ENCODE measurements at regions not wholly inside any gene's neighbourhood (a gene's known extent, or its start where the extent isn't known, plus 50 kb on each side); places are given as distances from the start of the nearest gene placed in this dataset.

DNA sequence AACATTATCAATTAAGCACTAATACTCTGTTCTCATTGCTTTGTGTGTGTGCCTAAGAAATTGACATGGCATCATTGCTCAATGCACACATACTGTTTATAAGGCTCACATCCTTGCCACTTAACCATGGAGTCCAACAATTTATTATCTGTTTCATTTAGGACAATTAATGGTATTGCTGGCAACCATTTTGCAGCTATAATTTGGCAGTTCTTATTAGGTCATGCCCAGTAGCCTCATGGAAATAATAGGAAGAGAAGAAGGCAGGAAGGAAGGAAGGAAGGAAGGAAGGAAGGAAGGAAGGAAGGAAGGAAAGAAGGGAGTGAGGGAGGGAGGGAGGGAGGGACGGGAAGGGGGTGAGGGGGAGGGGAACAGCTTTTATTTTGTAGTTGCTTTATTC, 285.5 kb upstream of the SLC24A2 start:
- TF ChIP-seq, protein P1, sequence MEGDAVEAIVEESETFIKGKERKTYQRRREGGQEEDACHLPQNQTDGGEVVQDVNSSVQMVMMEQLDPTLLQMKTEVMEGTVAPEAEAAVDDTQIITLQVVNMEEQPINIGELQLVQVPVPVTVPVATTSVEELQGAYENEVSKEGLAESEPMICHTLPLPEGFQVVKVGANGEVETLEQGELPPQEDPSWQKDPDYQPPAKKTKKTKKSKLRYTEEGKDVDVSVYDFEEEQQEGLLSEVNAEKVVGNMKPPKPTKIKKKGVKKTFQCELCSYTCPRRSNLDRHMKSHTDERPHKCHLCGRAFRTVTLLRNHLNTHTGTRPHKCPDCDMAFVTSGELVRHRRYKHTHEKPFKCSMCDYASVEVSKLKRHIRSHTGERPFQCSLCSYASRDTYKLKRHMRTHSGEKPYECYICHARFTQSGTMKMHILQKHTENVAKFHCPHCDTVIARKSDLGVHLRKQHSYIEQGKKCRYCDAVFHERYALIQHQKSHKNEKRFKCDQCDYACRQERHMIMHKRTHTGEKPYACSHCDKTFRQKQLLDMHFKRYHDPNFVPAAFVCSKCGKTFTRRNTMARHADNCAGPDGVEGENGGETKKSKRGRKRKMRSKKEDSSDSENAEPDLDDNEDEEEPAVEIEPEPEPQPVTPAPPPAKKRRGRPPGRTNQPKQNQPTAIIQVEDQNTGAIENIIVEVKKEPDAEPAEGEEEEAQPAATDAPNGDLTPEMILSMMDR (IDR thresholded peaks at IDR 0.05): no peak
- no peaks in the 10 kb centered on the region for H3K9me3 ChIP-seq
- no peaks in the 10 kb centered on the region for H3K36me3 ChIP-seq
- intact Hi-C loops (cut with DNase I): no loop called here
- H3K4me1 ChIP-seq: no peaks in the 10 kb centered on the region
- no peaks in the 10 kb centered on the region for H3K27me3 ChIP-seq (ENCODE audit: low read depth)
- ATAC-seq (no peak), DNase-seq (no peak)
- no peak overlapping the region for H3K4me3 ChIP-seq
- H3K27ac ChIP-seq: no peak overlapping the region

DNA sequence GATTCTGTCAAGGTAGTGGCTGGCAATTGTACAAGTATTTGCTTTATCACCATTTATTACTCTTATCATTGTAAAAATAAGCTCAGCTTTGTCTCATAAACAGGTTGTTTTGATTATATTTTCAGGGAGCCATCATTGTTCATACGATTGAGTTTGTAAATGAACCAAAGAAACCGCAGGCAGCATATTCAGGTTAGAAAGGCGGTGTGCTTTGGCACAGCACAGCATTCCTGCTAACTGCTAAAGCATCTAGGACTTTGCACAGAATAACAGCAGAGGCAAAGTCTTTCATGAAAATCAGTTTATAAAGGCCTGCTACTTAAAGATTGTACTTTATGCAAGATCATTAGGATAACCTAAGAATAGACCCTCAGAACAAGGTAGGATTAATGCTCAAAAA, 281.5 kb upstream of the SLC24A2 start:
- Histone ChIP-seq H3K36me3 (no peaks in the 10 kb centered on the region), H3K27ac (no peak overlapping the region), H3K9me3 (no peaks in the 10 kb centered on the region), H3K27me3 (ENCODE audit: low read depth) (no peaks in the 10 kb centered on the region), H3K4me1 (no peaks in the 10 kb centered on the region), H3K4me3 (no peak overlapping the region)
- no peak for DNase-seq
- intact Hi-C loops (cut with DNase I): no loop called here
- ATAC-seq: no peak
- TF ChIP-seq, protein P1 (IDR thresholded peaks at IDR 0.05): no peak

DNA sequence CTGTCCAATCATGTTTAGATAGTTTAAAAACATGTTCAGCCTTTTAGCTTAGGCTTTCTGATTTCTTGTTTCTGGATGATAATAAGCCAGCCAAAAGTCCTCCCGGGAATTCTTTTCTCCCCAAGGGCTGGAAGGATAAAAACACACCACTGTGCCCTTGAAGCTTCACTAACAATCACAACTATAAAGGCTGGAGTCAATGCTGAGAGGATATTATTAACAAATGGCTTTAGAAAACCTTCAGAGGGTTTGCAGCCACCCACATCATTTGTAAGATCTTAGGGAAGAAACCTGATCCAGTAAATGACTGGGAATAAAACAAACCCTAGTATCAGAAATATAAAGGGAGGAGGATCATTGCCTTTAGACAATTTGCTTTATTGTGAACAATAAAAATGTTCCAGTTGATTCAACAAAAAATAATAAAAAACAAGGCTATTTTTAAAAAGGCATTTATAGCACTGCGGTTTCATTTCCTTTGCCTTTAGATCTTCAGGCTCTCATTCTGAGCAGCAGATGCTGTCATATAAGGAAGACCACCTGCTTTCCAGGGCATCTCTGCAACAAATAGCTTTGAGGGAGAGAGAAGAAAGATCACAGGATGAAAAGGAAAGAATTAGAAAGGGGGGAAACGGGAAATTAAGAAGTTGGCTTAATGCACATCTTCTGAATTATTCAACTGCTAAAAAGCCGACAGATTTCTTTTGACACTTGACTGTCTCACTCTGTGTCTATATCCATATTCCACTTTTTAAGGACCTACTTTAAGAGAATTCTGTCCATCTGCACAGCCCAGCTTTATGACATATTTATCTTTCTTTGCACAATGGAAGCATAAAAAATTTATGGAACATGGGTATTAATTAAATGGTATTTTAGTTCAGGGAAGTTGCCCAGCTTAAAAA, 277.2 kb upstream of the SLC24A2 start:
- Histone ChIP-seq H3K36me3 (no peaks in the 10 kb centered on the region), H3K9me3 (no peaks in the 10 kb centered on the region), H3K27ac (no peak overlapping the region), H3K4me1 (no peaks in the 10 kb centered on the region), H3K4me3 (no peak overlapping the region), H3K27me3 (ENCODE audit: low read depth) (no peaks in the 10 kb centered on the region)
- intact Hi-C loops (cut with DNase I): no loop called here
- no peak for DNase-seq
- ATAC-seq: no peak
- TF ChIP-seq, protein P1 (IDR thresholded peaks at IDR 0.05): no peak

- no peak overlapping the region for H3K27ac ChIP-seq
- DNase-seq (no peak), ATAC-seq (no peak)
- no peaks in the 10 kb centered on the region for H3K36me3 ChIP-seq
- no peaks in the 10 kb centered on the region for H3K4me1 ChIP-seq
- H3K9me3 ChIP-seq: no peaks in the 10 kb centered on the region
- TF ChIP-seq, protein P1 (IDR thresholded peaks at IDR 0.05): no peak
- H3K4me3 ChIP-seq: no peak overlapping the region
- no peaks in the 10 kb centered on the region for H3K27me3 ChIP-seq (ENCODE audit: low read depth)
- intact Hi-C loops (cut with DNase I): no loop called here
Measured at GRCh38 chr9:20065046-20065445, 276.2 kb upstream of the SLC24A2 start.

DNA sequence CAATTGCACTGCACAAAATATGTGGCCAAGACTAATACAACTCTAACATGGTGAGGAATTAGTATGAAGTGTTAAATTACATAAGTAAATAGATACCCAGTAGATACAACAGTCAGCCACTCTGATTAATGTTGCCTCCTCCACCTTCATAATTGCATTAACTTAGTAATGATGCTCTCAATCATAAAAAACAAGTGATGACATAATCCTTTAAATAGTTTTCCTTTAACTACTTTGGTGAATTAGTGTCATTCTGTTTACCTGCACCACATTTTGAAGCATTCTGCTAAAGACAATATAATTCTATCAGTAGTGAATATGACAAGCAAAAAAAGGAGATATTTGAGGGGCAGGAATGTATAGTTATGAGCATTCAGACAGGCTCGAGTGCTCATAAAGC, 265.9 kb upstream of the SLC24A2 start:
- TF ChIP-seq, protein P1 (IDR thresholded peaks at IDR 0.05): no peak
- ATAC-seq: no peak
- H3K4me3 ChIP-seq: no peak overlapping the region

More for the DNA sequence above, 265.9 kb upstream of the SLC24A2 start:
- Histone ChIP-seq H3K4me1 (no peaks in the 10 kb centered on the region), H3K27ac (no peak overlapping the region), H3K9me3 (no peaks in the 10 kb centered on the region), H3K27me3 (ENCODE audit: low read depth) (peaks cover 8% of the 10 kb centered on the region), H3K36me3 (no peaks in the 10 kb centered on the region)
- no peak for DNase-seq
- intact Hi-C loops (cut with DNase I): no loop called here
